NOMO-1 treated with dmso at 0.1 percent for 144 hours (cell line): ENCODE measurements at regions not wholly inside any gene's neighbourhood (a gene's known extent, or its start where the extent isn't known, plus 50 kb on each side); places are given as distances from the start of the nearest gene placed in this dataset.
"Not testable (repeated sequence)": the region's sequence is repeated elsewhere in the genome, so short reads cannot be mapped to it uniquely, and the experiment has no call there.

Experiments
- DNase-seq: peaks from one replicate; lab custom pipeline; 2025; ENCODE audit not compliant: unreplicated experiment; lab: John Stamatoyannopoulos, UW

GRCh38 chr1:149274493-149274892 is 171.1 kb upstream of the NBPF9 start:
- not testable (repeated sequence) for DNase-seq

GRCh38 chr1:149275802-149276201 is 172.5 kb upstream of the NBPF9 start:
- DNase-seq, result not testable (repeated sequence)

DNA sequence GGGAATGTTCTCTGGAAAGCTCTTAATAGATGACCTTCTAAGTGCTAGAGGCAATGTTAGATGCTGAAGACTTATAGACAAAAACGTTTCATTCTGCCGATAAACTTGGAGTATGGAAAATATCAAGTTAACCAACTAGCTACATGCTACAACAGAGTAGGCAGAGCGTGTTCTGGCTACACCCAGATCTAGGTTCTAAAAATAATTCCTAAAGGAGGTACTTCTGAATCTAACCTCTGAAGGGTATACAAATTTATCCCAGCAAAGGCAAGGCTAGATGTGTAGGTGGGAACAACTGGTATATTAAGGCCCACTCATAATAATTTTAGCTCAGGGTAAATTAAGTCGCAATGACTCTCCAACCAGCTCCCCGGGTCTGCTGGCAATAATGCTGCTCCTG is 173.1 kb upstream of the NBPF9 start:
- not testable (repeated sequence) for DNase-seq

DNA sequence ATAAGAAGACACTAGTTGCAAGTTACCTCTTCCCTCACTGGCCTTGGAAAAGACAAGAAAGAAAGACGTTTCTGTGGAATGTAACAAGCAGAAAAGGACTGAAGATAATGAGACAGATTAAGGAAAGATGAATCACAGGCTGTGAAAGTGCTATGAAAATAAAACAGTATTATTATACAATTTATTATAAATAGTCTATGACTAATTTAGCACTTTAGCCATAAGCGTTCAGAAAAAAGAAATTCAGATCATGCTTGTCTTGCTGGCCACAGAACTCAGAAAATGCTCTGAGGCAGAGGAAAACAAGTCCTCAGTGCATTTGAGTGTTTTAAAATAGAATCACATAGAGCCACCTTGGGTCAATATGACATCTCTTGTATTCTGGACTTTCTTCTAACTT is 174.8 kb upstream of the NBPF9 start:
- DNase-seq, result not testable (repeated sequence)

GRCh38 chr1:149279015-149279414 is 175.7 kb upstream of the NBPF9 start:
- not testable (repeated sequence) for DNase-seq

DNA sequence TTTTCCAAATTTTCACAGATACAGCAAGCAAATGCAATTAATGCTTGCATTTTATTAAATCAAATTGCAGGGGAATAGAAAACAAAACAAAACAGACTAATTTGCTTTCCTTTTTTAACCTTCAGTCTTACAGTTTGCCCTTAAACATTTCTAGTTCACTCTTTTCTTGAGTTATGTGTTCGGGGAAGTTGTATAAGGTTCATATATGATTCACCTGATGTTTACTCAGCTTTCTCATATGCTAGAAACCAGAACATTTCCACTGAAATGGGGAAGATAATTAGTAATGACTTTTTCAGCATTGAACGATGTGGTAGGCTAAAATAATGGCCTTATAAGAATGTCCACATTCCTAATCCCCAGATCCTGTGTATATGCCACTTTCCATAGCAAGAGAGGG is 176.2 kb upstream of the NBPF9 start:
- DNase-seq, result not testable (repeated sequence)

GRCh38 chr1:149284773-149285172 is 181.4 kb upstream of the NBPF9 start:
- DNase-seq, result not testable (repeated sequence)

- DNase-seq, result not testable (repeated sequence)
Observed at GRCh38 chr1:149285205-149285604, 181.9 kb upstream of the NBPF9 start.

GRCh38 chr1:149285638-149286037 is 182.3 kb upstream of the NBPF9 start:
- DNase-seq, result not testable (repeated sequence)

- DNase-seq, result not testable (repeated sequence)
Observed at GRCh38 chr1:149288580-149288979, 185.2 kb upstream of the NBPF9 start.

- not testable (repeated sequence) for DNase-seq
Observed at GRCh38 chr1:149300478-149301218, 174.2 kb upstream of the NBPF19 start.

GRCh38 chr1:149301282-149301681 is 173.6 kb upstream of the NBPF19 start:
- DNase-seq, result not testable (repeated sequence)

GRCh38 chr1:149304796-149305195 is 170.0 kb upstream of the NBPF19 start:
- DNase-seq, result not testable (repeated sequence)

- DNase-seq, result not testable (repeated sequence)
Observed at GRCh38 chr1:149307640-149308039, 167.2 kb upstream of the NBPF19 start.

DNA sequence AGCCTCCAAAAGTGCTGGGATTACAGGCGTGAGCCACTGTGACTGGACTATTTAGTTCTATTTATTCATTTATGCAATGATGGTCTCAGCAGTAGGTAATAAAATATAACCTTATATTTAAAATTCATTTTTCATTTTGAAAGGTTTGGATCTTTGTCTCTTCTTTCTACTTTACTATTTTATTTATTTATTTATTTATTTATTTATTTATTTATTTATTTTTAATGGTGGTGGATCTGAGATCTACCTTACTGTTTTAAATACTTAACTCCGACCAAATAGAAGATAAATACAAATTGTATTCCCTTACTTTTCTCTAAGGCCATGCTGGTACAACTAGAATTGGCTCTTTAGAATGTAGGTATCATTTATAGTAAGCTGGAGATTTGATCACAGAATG is 159.9 kb upstream of the NBPF19 start:
- not testable (repeated sequence) for DNase-seq

DNA sequence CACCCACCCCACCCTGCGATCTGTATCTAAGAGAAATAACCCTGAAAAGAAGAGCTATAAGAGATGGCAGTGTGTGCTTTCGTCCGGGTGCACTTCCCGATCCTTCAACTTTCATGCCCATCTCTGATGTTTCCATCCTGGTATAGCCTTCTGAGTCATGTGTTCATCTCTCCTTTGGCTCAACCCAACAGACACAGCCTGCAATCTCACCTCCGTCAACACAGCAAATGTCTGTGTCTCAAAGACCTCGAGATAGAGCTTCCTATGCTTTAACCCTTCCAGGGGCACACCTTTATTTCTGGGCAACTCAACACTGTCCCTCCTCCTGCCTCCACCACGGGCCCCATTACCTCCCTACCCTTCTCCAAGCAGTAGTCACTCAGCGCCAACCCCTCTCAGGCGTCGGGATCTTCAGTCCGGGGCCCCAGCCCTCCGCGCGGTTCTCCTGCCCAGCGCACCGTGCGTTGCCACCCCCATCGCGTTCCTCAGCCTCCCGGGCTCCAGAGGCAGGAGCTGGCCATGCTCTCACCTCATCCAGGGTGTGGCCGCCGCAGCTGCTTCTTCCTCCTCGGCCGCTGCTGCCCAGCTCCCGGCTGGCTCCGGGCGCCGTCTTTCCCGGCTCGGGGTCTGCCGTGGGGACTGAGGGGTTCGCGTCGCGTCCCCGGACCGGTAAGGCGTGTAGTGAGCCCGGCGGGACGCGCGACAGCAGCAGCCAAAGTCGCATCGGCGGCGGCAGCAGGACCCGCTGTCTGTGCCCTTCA is 153.7 kb upstream of the NBPF19 start:
- DNase-seq, result not testable (repeated sequence)

DNA sequence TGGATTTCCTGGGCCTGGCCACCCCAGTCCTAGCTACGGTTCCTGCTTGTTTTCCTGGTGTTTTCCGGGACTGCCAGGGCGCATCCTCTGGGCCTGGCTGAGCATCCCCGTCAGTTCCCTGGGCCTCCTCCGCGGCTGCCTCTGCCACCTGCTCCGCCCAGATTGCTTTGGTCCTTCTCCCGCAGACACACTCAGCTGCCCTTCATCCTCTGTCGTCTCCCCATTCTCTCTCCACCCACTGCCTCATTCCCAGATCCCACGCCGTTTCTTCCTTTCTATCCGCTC is 153.2 kb upstream of the NBPF19 start:
- DNase-seq, result not testable (repeated sequence)

- DNase-seq, result not testable (repeated sequence)
Observed at GRCh38 chr1:149330081-149330335, 144.8 kb upstream of the NBPF19 start.

DNA sequence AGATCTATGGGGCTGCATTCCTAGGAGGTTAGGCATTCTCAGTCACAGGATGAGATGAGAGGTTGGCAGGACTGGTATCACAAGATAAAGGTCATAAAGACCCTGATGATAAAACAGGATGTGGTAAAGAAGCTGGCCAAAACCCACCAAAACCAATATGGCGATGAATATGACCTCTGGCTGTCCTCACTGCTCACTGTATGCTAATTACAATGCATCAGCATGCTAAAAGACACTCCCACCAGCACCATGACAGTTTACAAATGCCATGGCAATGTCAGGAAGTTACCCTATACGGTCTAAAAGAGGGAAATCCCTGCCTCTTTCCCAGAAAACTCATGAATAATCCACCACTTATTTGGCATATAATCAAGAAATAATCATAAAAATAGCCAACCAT is 138.8 kb upstream of the NBPF19 start:
- DNase-seq, result not testable (repeated sequence)

DNA sequence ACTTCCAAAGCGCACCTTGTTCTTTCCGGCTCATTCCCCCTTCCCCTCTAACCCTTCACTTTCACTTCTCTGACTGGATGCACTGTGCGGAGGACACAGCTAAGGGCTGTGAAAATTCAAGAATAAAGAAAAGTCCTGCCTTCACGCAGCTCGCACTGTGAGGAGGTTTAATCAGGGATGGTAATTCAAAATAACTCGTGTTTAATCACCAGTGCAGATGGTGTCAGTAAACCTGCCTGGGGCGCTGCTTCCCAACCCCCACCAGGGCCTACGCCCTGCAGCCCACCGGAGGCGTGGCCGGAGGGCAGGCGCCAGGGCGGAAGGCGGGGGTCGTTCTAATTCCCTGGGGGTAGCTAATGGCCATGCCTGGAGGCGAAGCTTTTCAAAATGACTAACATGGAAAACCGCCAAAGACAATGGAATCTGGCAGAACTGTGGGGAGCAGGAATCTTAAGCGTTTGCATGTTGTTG is 136.6 kb upstream of the NBPF19 start:
- not testable (repeated sequence) for DNase-seq

DNA sequence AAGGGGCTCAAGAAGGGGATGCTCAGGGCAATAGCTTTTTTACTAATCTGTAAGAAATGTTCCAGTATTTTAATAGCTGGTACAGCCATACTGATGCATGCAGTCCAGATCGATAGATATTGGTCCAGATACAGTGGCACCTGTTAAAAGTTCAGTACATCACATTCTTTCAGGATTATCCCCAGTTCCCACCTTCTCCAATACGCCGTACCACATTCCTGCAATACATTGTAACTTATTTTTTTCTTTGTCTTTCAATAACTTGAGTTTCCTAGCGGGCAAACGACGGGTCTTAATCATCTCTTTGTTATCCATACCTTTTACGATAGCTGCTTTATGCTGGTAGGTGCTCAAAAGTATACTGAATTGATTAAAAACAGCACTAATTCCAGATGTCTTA is 136.1 kb upstream of the NBPF19 start:
- not testable (repeated sequence) for DNase-seq

GRCh38 chr1:149349448-149349847 is 125.4 kb upstream of the NBPF19 start:
- not testable (repeated sequence) for DNase-seq
